CD4-positive, alpha-beta T cell treated with Interleukin-10 for 1 hour (primary cell): ENCODE measurements at regions not wholly inside any gene's neighbourhood (a gene's known extent, or its start where the extent isn't known, plus 50 kb on each side); places are given as distances from the start of the nearest gene placed in this dataset.

ENCODE experiments used
- DNase-seq: peaks from one replicate; pipeline ENCODE4 v3.0.0-alpha.2; 2020

- no peak for DNase-seq
Observed at GRCh38 chr11:69394869-69395246, 86.6 kb upstream of the LINC01488 start.

GRCh38 chr11:69395287-69395686 is 86.2 kb upstream of the LINC01488 start:
- DNase-seq, result no peak

- DNase-seq, result no peak
Observed at GRCh38 chr11:69396051-69396947, 85.2 kb upstream of the LINC01488 start.

GRCh38 chr11:69396948-69397307 is 84.5 kb upstream of the LINC01488 start:
- no peak for DNase-seq

- no peak for DNase-seq
Observed at GRCh38 chr11:69397732-69398131, 83.7 kb upstream of the LINC01488 start.

- DNase-seq, result no peak
Observed at GRCh38 chr11:69398529-69399492, 82.7 kb upstream of the LINC01488 start.

- DNase-seq, result no peak
Observed at GRCh38 chr11:69400140-69400539, 81.3 kb upstream of the LINC01488 start.

- DNase-seq, result no peak
Observed at GRCh38 chr11:69400771-69401590, 80.5 kb upstream of the LINC01488 start.

- DNase-seq, result no peak
Observed at GRCh38 chr11:69401715-69402114, 79.7 kb upstream of the LINC01488 start.

- DNase-seq, result no peak
Observed at GRCh38 chr11:69402251-69402887, 79.1 kb upstream of the LINC01488 start.

GRCh38 chr11:69403556-69404215 is 77.8 kb upstream of the LINC01488 start:
- no peak for DNase-seq

- no peak for DNase-seq
Observed at GRCh38 chr11:69406060-69406459, 75.4 kb upstream of the LINC01488 start.

GRCh38 chr11:69409812-69410645 is 71.4 kb upstream of the LINC01488 start:
- DNase-seq, result no peak

GRCh38 chr11:69411257-69411924 is 70.1 kb upstream of the LINC01488 start:
- no peak for DNase-seq

GRCh38 chr11:69413015-69413801 is 68.3 kb upstream of the LINC01488 start:
- DNase-seq, result no peak

- DNase-seq, result no peak
Observed at GRCh38 chr11:69413993-69414392, 67.5 kb upstream of the LINC01488 start.

- no peak for DNase-seq
Observed at GRCh38 chr11:69414773-69415187, 66.7 kb upstream of the LINC01488 start.

- no peak for DNase-seq
Observed at GRCh38 chr11:69415411-69416142, 65.9 kb upstream of the LINC01488 start.

GRCh38 chr11:69416143-69416515 is 65.3 kb upstream of the LINC01488 start:
- no peak for DNase-seq
